Progenitor cell of endocrine pancreas (in vitro differentiated cells): ENCODE measurements at regions not wholly inside any gene's neighbourhood (a gene's known extent, or its start where the extent isn't known, plus 50 kb on each side); places are given as distances from the start of the nearest gene placed in this dataset.

ENCODE experiments used
- DNase-seq: peaks from one replicate; pipeline ENCODE4 v3.0.0; 2021; ENCODE audit warnings: low spot score; ENCODE audit not compliant: unreplicated experiment
- H3K27ac Mint-ChIP-seq: 2 replicates; pipeline ENCODE4 v1.8.0; 2021; ENCODE audit warnings: mild to moderate bottlenecking, moderate library complexity, mixed read lengths
- H3K27me3 Mint-ChIP-seq: 2 replicates; pipeline ENCODE4 v1.8.0; 2021; ENCODE audit warnings: mixed read lengths
- H3K36me3 Mint-ChIP-seq: 2 replicates; pipeline ENCODE4 v1.8.0; 2022; ENCODE audit warnings: mixed read lengths; ENCODE audit not compliant: insufficient read depth
- H3K4me1 Mint-ChIP-seq: 2 replicates; pipeline ENCODE4 v1.8.0; 2021; ENCODE audit warnings: low read depth, mixed read lengths
- H3K4me3 Mint-ChIP-seq: 2 replicates; pipeline ENCODE4 v1.8.0; 2021; ENCODE audit warnings: low read depth, mild to moderate bottlenecking, moderate library complexity, mixed read lengths
- H3K9me3 Mint-ChIP-seq: 2 replicates; pipeline ENCODE4 v1.8.0; 2021; ENCODE audit warnings: low read depth, mixed read lengths
- TF ChIP-seq, protein P1 (sequence below): fragments of 200-600 bp; sonication (generic); IDR thresholded peaks from one replicate; pipeline ENCODE4 v1.5.0; 2021; ENCODE audit warnings: antibody characterized with exemption, mild to moderate bottlenecking; ENCODE audit not compliant: unreplicated experiment

- H3K9me3 Mint-ChIP-seq = no peaks in the 10 kb centered on the region
- H3K27me3 Mint-ChIP-seq = peaks cover 17% of the 10 kb centered on the region
- no peak overlapping the region for H3K4me3 Mint-ChIP-seq
Observed at GRCh38 chr2:124967325-124967724, 942.2 kb downstream of the CNTNAP5 start.

DNA sequence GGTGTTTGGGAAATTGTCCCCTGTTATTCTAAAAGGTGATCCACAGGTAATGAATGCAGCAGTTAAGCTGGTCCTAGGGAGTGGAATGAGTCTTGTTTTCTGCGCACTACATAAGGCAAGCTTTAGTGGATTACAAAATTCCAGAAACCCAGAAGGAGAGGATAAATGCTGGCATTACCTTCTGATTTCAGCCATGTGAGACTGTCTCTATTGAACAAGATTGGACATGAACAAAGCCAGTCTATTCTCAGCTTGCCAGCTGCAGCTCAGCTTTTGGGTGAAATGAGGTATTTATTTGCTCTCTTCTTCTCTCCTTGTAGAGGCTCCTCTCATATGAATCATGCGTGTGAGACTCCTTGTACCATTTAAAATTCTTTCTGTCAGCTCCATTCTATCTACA lies 944.9 kb downstream of the CNTNAP5 start:
- Mint-ChIP-seq H3K4me3 (no peak overlapping the region), H3K27ac (no peak overlapping the region), H3K9me3 (peaks cover 5% of the 10 kb centered on the region), H3K4me1 (peaks cover 36% of the 10 kb centered on the region), H3K27me3 (peaks cover 17% of the 10 kb centered on the region), H3K36me3 (no peaks in the 10 kb centered on the region)
- no peak for DNase-seq
- TF ChIP-seq, protein P1, sequence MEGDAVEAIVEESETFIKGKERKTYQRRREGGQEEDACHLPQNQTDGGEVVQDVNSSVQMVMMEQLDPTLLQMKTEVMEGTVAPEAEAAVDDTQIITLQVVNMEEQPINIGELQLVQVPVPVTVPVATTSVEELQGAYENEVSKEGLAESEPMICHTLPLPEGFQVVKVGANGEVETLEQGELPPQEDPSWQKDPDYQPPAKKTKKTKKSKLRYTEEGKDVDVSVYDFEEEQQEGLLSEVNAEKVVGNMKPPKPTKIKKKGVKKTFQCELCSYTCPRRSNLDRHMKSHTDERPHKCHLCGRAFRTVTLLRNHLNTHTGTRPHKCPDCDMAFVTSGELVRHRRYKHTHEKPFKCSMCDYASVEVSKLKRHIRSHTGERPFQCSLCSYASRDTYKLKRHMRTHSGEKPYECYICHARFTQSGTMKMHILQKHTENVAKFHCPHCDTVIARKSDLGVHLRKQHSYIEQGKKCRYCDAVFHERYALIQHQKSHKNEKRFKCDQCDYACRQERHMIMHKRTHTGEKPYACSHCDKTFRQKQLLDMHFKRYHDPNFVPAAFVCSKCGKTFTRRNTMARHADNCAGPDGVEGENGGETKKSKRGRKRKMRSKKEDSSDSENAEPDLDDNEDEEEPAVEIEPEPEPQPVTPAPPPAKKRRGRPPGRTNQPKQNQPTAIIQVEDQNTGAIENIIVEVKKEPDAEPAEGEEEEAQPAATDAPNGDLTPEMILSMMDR = no peak

More at GRCh38 chr2:124967325-124967724, 942.2 kb downstream of the CNTNAP5 start:
- DNase-seq = no peak
- Mint-ChIP-seq H3K4me1 (peaks cover 26% of the 10 kb centered on the region), H3K36me3 (no peaks in the 10 kb centered on the region), H3K27ac (peak overlapping the region; percentile 24)
- TF ChIP-seq, protein P1 = no peak

DNA sequence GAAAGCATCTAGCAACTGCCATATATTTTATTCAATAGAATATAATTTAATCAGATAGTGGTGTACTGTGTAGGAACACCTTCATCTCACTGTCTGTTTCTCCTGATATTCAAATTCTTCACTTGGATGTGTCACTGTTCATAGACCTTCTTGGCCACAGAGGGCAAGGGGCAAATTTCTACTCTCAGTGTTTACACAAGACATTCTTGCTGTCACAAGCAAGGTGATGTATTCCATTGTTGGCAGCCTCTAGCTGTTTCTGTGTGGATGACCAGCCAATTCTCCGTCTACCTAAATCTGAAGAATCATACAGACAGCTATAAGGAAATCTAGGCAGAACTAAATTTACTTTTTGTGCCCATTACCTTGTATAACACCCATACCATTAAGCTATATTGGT lies 948.3 kb downstream of the CNTNAP5 start:
- Mint-ChIP-seq H3K27me3 (peaks cover 19% of the 10 kb centered on the region), H3K36me3 (no peaks in the 10 kb centered on the region), H3K9me3 (peaks cover 5% of the 10 kb centered on the region), H3K27ac (no peak overlapping the region), H3K4me1 (peaks cover 24% of the 10 kb centered on the region), H3K4me3 (no peak overlapping the region)
- TF ChIP-seq, protein P1 = no peak
- DNase-seq = no peak

- no peak for DNase-seq
- Mint-ChIP-seq H3K36me3 (no peaks in the 10 kb centered on the region), H3K27me3 (peaks cover 5% of the 10 kb centered on the region), H3K4me1 (peaks cover 14% of the 10 kb centered on the region), H3K4me3 (no peak overlapping the region), H3K27ac (no peak overlapping the region), H3K9me3 (peaks cover 5% of the 10 kb centered on the region)
- TF ChIP-seq, protein P1 = peak; percentile 32
Observed at GRCh38 chr2:124975224-124975623, 950.1 kb downstream of the CNTNAP5 start.

- Mint-ChIP-seq H3K36me3 (no peaks in the 10 kb centered on the region), H3K9me3 (peaks cover 5% of the 10 kb centered on the region), H3K4me1 (peaks cover 12% of the 10 kb centered on the region), H3K27ac (no peak overlapping the region), H3K27me3 (peaks cover 5% of the 10 kb centered on the region), H3K4me3 (no peak overlapping the region)
- TF ChIP-seq, protein P1 = no peak
- DNase-seq = no peak
Observed at GRCh38 chr2:124975648-124976047, 950.6 kb downstream of the CNTNAP5 start.
